ENCODE measurements at regions not wholly inside any gene's neighbourhood (a gene's known extent, or its start where the extent isn't known, plus 50 kb on each side); places are given as distances from the start of the nearest gene placed in this dataset.
"Not testable (repeated sequence)": the region's sequence is repeated elsewhere in the genome, so short reads cannot be mapped to it uniquely, and the experiment has no call there.

GRCh38 chr13:65401315-65401714, 1828.8 kb downstream of the PCDH9 start:
- DNase-seq (ENCODE audit: low read depth, low spot score): no peak

- DNase-seq (ENCODE audit: low read depth, low spot score): no peak
These were observed 1829.4 kb downstream of the PCDH9 start for GRCh38 chr13:65400702-65401101.

GRCh38 chr13:65387743-65388347, 1842.3 kb downstream of the PCDH9 start:
- no peak for DNase-seq (ENCODE audit: low read depth, low spot score)

GRCh38 chr13:65378943-65379519, 1851.1 kb downstream of the PCDH9 start:
- DNase-seq (ENCODE audit: low read depth, low spot score): no peak

- no peak for DNase-seq (ENCODE audit: low read depth, low spot score)
These were observed 1851.7 kb downstream of the PCDH9 start for GRCh38 chr13:65378484-65378883.

- DNase-seq (ENCODE audit: low read depth, low spot score): no peak
These were observed 1861.3 kb downstream of the PCDH9 start for GRCh38 chr13:65368832-65369231.

- no peak for DNase-seq (ENCODE audit: low read depth, low spot score)
These were observed 1876.2 kb downstream of the PCDH9 start for GRCh38 chr13:65353951-65354350.

- not testable (repeated sequence) for DNase-seq (ENCODE audit: low read depth, low spot score)
These were observed 1877.0 kb downstream of the PCDH9 start for GRCh38 chr13:65353150-65353549.

GRCh38 chr13:65347420-65348030, 1882.6 kb downstream of the PCDH9 start:
- no peak for DNase-seq (ENCODE audit: low read depth, low spot score)

- DNase-seq (ENCODE audit: low read depth, low spot score): no peak
These were observed 1886.1 kb downstream of the PCDH9 start for GRCh38 chr13:65343898-65344663.

GRCh38 chr13:65342541-65343337, 1887.4 kb downstream of the PCDH9 start:
- no peak for DNase-seq (ENCODE audit: low read depth, low spot score)

GRCh38 chr13:65339241-65339640, 1890.9 kb downstream of the PCDH9 start:
- no peak for DNase-seq (ENCODE audit: low read depth, low spot score)

- DNase-seq (ENCODE audit: low read depth, low spot score): no peak
These were observed 1893.2 kb downstream of the PCDH9 start for GRCh38 chr13:65336916-65337315.

GRCh38 chr13:65336087-65336749, 1893.9 kb downstream of the PCDH9 start:
- no peak for DNase-seq (ENCODE audit: low read depth, low spot score)

- DNase-seq (ENCODE audit: low read depth, low spot score): no peak
These were observed 1899.4 kb downstream of the PCDH9 start for GRCh38 chr13:65330691-65331090.

GRCh38 chr13:65330287-65330686, 1899.8 kb downstream of the PCDH9 start:
- DNase-seq (ENCODE audit: low read depth, low spot score): no peak

GRCh38 chr13:65323192-65323591, 1906.9 kb downstream of the PCDH9 start:
- not testable (repeated sequence) for DNase-seq (ENCODE audit: low read depth, low spot score)

- DNase-seq (ENCODE audit: low read depth, low spot score): not testable (repeated sequence)
These were observed 1908.7 kb downstream of the PCDH9 start for GRCh38 chr13:65321423-65321822.

- DNase-seq (ENCODE audit: low read depth, low spot score): no peak
These were observed 1916.1 kb downstream of the PCDH9 start for GRCh38 chr13:65314008-65314407.

GRCh38 chr13:65310663-65311328, 1919.3 kb downstream of the PCDH9 start:
- no peak for DNase-seq (ENCODE audit: low read depth, low spot score)
